ENCODE measurements at regions not wholly inside any gene's neighbourhood (a gene's known extent, or its start where the extent isn't known, plus 50 kb on each side); places are given as distances from the start of the nearest gene placed in this dataset.

GRCh38 chr3:151639418-151639740 is 94.3 kb upstream of the AADACL2 start:
- FAIRE-seq, result no peak

More at GRCh38 chr3:151639418-151639740, 94.3 kb upstream of the AADACL2 start:
- H3K9me3 ChIP-seq (ENCODE audit: insufficient read depth in 2 of 2, low read depth in 1 of 2, low read length in 1 of 2), result 0 out of 4 replicates have a peak, but pooled peaks cover 0 to 3% of the 10 kb centered on the region in 2 experiments
- no peak overlapping the region for H3K23ac ChIP-seq (ENCODE audit: insufficient read length)
- H3K36me3 ChIP-seq (ENCODE audit: control insufficient read depth in 2 of 4, insufficient read depth in 4 of 4, low read length in 3 of 4), result no peaks in the 10 kb centered on the region
- no peak for TF ChIP-seq TCF12 (IDR thresholded peaks at IDR 0.05; ENCODE audit: low read depth, low read length)
- no peak for TF ChIP-seq POLR2AphosphoS5 (IDR thresholded peaks at IDR 0.05; ENCODE audit: low read depth, low read length)
- TF ChIP-seq GTF2F1 (IDR thresholded peaks at IDR 0.05; ENCODE audit: borderline replicate concordance, low read depth, low read length), result no peak
- no peak for DNase-seq (ENCODE audit: low read depth in 1 of 2, low spot score in 2 of 2)
- H3K27me3 ChIP-seq (replicated peaks in 1 of 4; ENCODE audit: control insufficient read depth in 3 of 4, extremely low read depth in 1 of 4, insufficient read depth in 3 of 4, low read length in 3 of 4), result no peaks in the 10 kb centered on the region
- peaks cover 2% of the 10 kb centered on the region; the same call in 1 of the 2 replicates for H3K23me2 ChIP-seq (ENCODE audit: low read depth, low read length)
- H3K56ac ChIP-seq (replicated peaks; ENCODE audit: insufficient read length, low read depth, low read length), result no peak overlapping the region
- no peak overlapping the region for H3K18ac ChIP-seq (ENCODE audit: extremely low read depth, low read length)
- ChIA-PET CTCF (ENCODE audit: partially characterized antibody) (no interaction called here), POLR2A (ENCODE audit: partially characterized antibody) (no interaction called here)
- no peak overlapping the region for H2BK5ac ChIP-seq (ENCODE audit: low read depth, low read length)
- H2BK15ac ChIP-seq (ENCODE audit: low read length), result no peak overlapping the region
- H4K8ac ChIP-seq (ENCODE audit: extremely low read depth, insufficient read depth, low read length), result no peak overlapping the region
- H3K4me3 ChIP-seq (ENCODE audit: extremely low read depth in 1 of 4, insufficient read depth in 2 of 4, low read depth in 3 of 4, low read length in 4 of 4), result no peak overlapping the region
- no peak overlapping the region for H3K9ac ChIP-seq (replicated peaks in 1 of 4; ENCODE audit: extremely low read depth in 1 of 4, low read depth in 3 of 4, low read length in 3 of 4)
- H3K4ac ChIP-seq (replicated peaks; ENCODE audit: insufficient read length, low read depth, low read length), result no peak overlapping the region
- H2BK120ac ChIP-seq (replicated peaks; ENCODE audit: low read depth, low read length), result no peak overlapping the region
- H3K27ac ChIP-seq (ENCODE audit: low read depth, low read length), result no peak overlapping the region
- no peak overlapping the region for H4K5ac ChIP-seq (ENCODE audit: insufficient read length, low read depth, low read length)
- H2AK5ac ChIP-seq (ENCODE audit: low read depth, low read length), result no peak overlapping the region
- no peaks in the 10 kb centered on the region for H3K79me1 ChIP-seq (ENCODE audit: low read depth, low read length)
- no peaks in the 10 kb centered on the region for H4K20me1 ChIP-seq (replicated peaks in 1 of 2; ENCODE audit: control insufficient read depth in 1 of 2, insufficient read depth in 2 of 2, low read length in 2 of 2)
- no peak overlapping the region for H2AFZ ChIP-seq (ENCODE audit: low read length)
- H3K4me2 ChIP-seq (ENCODE audit: insufficient read depth in 1 of 2, low read depth in 2 of 2, low read length in 2 of 2), result no peak overlapping the region
- H3K79me2 ChIP-seq (ENCODE audit: control insufficient read depth in 1 of 2, insufficient read depth in 2 of 2, low read length in 2 of 2), result no peaks in the 10 kb centered on the region
- WGBS, 2 experiments (ENCODE audit: extremely low coverage in 1 of 2, insufficient coverage in 1 of 2, insufficient read length in 1 of 2, insufficient replicate concordance in 2 of 2, low coverage in 1 of 2, low lambda C conversion rate in 2 of 2, missing lambda C conversion rate in 1 of 2), result 88% methylated on average over 2 of the region's 2 CpGs; no CpG with 5 or more reads in 1 of the 2 experiments
- no peak overlapping the region for H4K91ac ChIP-seq (replicated peaks; ENCODE audit: insufficient read length, low read length)
- no peak overlapping the region for H2BK12ac ChIP-seq (ENCODE audit: low read depth, low read length)
- H2BK20ac ChIP-seq (ENCODE audit: low read length), result no peak overlapping the region
- no peaks in the 10 kb centered on the region for H3K4me1 ChIP-seq (replicated peaks in 1 of 4; ENCODE audit: control insufficient read depth in 3 of 4, insufficient read depth in 4 of 4, low read length in 3 of 4)
- H3K14ac ChIP-seq (ENCODE audit: insufficient read length), result no peak overlapping the region
